NK-92 treated with Interleukin-12 subunit alpha and Interleukin-12 subunit beta, amount 100 ng/mL, for 24 hours (cell line): ENCODE measurements at regions not wholly inside any gene's neighbourhood (a gene's known extent, or its start where the extent isn't known, plus 50 kb on each side); places are given as distances from the start of the nearest gene placed in this dataset.

Experiments
- DNase-seq: peaks from one replicate; lab custom pipeline; 2025; lab: John Stamatoyannopoulos, UW

- no peak for DNase-seq
Observed at GRCh38 chr5:87051502-87052113, 216.1 kb upstream of the RASA1 start.

GRCh38 chr5:87053146-87053545 is 214.5 kb upstream of the RASA1 start:
- no peak for DNase-seq

- no peak for DNase-seq
Observed at GRCh38 chr5:87054821-87055220, 212.9 kb upstream of the RASA1 start.

GRCh38 chr5:87061046-87061445 is 206.6 kb upstream of the RASA1 start:
- no peak for DNase-seq

- DNase-seq: no peak
Observed at GRCh38 chr5:87069311-87069710, 198.4 kb upstream of the RASA1 start.

GRCh38 chr5:87069974-87070608 is 197.6 kb upstream of the RASA1 start:
- DNase-seq: peak; percentile 20

- DNase-seq: peak; percentile 6
Observed at GRCh38 chr5:87074072-87074471, 193.6 kb upstream of the RASA1 start.

DNA sequence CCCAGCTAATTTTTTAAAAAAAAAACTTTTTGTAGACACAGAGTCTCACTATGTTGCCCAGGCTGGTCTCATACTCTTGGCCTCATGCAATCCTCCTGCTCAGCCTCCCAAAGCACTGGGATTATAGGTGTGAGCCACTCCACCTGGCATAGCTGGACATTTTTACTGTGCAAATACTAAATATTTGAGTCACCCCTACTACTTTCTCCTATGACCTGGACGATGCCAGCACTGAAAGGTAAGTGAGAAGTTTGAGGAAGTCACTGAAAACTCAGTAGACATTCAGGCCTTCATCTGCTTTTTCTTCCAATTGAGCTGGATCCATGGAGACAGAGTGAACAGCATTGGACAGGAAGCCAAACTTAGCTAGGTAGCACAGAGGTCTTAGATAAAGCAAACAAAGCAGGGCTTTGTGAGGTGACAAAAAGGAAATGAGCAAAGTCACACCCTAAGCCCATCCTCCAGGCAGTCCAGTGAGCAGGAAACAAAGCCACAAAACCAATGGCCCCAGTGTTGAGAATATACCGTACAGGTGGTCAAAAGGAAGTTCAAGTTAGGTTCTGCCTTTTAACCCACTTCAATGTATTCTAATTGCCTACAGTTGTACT is 192.6 kb upstream of the RASA1 start:
- DNase-seq: peak; percentile 70

DNA sequence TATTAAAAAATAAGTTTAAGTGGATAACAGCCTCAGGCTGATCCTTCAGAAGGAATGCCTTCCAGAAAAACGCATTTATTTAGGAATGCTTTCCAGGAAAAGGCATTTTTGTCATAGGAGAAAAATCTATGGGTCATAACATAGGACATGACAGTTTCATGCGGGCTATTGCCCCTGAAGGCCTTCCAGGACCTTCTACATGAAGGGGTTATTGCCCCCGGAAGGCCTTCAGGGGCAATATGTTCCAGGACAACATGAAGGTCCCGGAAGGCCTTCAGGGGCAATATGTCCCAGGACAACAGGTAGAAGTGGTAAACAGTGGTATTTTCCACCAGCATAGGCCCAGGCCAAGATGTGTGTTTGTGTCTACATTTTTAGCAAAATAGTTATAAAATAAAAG is 191.3 kb upstream of the RASA1 start:
- no peak for DNase-seq

DNA sequence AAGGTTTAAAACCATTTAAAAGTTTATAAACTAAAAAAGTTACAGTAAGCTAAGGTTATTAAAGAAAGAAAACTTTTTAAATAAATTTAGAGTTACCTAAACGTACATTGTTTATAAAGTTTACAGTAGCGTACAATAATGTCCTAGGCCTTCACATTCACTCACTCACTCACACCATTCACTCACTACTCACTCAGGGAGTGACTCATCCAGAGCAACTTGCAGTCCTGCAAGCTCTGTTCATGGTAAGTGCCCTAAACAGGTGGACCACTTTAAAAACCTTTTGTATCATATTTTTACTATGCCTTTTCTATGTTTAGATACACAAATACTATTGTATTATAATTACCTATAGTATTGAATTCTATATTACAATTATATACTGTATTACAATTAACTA is 190.8 kb upstream of the RASA1 start:
- peak; percentile 12 for DNase-seq

- DNase-seq: no peak
Observed at GRCh38 chr5:87079219-87079618, 188.5 kb upstream of the RASA1 start.

DNA sequence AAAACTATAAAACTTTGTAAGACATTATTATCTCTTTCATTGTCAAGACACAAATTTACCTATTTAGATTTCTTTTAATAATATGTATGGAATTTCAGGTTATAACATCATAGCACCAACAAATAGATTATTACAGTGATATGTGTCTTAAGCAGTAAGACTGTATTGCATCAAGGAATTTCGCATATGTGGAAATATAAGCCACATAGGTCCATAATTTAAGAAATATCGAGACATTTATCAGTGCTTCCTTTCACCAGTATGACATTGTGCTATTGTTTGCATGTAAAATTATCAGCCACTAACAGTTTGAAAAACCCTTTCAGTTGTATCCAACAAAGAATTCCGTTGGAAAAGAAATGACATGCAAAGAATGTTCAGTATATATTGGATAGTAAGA is 186.7 kb upstream of the RASA1 start:
- no peak for DNase-seq

DNA sequence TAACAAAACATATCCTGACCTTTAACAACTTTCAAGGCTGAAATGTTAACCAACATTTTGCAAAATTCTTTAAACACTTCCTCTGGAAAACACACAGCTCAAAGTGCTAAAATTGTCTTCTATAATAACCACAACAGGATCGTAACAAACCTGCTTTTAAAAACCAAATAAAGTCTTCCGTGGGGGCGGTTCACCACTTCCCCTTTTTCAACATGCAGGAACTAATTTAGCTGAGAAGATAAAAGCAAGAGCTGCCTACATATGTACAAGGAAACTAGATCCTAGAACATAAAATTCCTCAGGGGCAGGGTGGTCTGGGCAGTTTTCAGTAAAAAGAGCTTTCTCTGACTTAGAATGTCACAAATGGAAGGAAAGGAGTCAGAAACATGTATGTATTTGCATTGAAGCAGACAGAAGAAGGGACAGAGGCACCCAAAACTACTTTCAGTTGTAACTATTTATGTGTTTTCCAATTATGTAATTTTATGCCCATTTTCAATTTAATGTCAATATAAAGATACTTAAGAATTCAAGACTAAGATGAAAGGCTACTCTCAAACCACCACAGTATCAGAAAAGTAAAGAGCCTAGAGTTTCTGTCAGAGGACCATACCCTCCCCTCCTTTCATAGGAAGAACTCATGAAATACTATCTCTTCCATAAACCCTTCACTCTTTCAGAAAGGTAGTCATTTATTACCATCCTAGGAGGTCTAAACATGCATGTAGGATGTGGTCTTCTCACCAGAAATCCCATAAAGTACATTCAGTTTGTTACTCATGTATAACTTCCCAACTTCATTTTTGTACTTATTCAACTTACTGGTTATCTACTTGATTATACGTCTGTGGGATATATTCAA is 185.9 kb upstream of the RASA1 start:
- peak; percentile 19 for DNase-seq

- DNase-seq: no peak
Observed at GRCh38 chr5:87094347-87094746, 173.3 kb upstream of the RASA1 start.

DNA sequence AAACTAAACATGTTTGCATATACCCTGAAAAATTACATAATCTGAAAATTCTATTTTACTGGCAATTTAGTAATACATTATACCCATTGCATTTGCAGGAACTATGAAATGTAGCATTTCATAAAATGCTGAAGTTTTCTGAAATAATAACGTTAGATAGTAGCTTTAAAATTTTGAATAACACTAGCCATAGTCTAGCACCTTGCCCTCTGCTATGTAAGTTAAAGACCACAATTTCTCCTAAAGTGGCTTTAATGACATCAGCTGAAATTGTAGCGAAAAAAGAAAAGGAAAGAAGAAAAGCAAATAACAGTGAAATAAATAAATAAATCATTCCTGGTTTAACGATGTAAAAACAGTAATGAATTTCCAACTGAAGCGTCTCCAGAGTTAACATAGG is 172.8 kb upstream of the RASA1 start:
- no peak for DNase-seq

DNA sequence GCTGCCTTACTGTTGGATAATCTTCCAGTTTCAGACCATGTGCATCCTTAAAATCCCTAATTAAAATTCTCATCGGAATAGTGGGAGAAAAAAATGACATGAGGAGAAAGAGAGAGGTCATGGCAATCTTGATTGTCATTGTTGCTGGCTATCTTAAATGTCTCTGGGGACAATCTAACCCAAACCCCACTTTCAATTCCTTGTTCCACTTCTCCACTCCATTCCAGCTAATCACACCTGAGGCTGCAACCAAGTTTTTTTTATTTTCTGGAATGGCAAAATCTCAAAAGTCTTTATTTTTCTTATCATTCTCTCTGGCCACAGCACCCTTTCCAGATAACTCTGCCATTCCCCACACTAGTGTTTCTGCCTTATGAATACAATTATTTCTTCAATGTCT is 171.9 kb upstream of the RASA1 start:
- DNase-seq: no peak

- no peak for DNase-seq
Observed at GRCh38 chr5:87097664-87098063, 170.0 kb upstream of the RASA1 start.

DNA sequence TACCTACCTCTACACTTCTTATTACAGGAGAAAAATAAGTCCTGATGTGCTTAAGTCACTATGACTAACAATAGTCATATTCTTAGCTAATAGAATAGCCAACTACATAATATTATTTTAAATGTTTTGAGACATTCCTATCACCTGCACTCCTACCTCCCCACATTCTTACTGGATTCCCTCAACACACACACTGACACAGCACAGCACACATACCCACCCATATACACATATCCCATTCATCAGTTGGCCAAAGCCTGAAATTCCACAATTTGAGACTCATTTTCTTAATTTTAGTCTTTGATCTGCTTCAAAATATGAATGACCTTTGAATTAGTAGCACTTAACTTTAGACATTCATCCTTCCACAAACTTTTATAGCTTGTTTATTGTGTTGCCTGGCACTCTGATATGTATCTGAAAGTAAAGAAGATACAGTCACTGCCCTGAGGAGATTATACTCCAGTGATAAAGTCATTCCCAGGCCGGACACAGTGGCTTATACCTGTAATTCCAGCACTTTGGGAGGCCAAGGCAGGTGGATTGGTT is 168.3 kb upstream of the RASA1 start:
- DNase-seq: no peak

GRCh38 chr5:87099968-87100367 is 167.7 kb upstream of the RASA1 start:
- DNase-seq: no peak

- DNase-seq: no peak
Observed at GRCh38 chr5:87101321-87101720, 166.4 kb upstream of the RASA1 start.

- DNase-seq: no peak
Observed at GRCh38 chr5:87102841-87103240, 164.8 kb upstream of the RASA1 start.

- no peak for DNase-seq
Observed at GRCh38 chr5:87103616-87104287, 163.9 kb upstream of the RASA1 start.
